GM18526 (cell line): ENCODE measurements at regions not wholly inside any gene's neighbourhood (a gene's known extent, or its start where the extent isn't known, plus 50 kb on each side); places are given as distances from the start of the nearest gene placed in this dataset.

Source experiments
- POLR2A ChIP-seq: IDR thresholded peaks from 3 replicates; pipeline ENCODE4 v1.6.1; 2011; ENCODE audit not compliant: insufficient read length; ENCODE audit errors: extremely low read depth

DNA sequence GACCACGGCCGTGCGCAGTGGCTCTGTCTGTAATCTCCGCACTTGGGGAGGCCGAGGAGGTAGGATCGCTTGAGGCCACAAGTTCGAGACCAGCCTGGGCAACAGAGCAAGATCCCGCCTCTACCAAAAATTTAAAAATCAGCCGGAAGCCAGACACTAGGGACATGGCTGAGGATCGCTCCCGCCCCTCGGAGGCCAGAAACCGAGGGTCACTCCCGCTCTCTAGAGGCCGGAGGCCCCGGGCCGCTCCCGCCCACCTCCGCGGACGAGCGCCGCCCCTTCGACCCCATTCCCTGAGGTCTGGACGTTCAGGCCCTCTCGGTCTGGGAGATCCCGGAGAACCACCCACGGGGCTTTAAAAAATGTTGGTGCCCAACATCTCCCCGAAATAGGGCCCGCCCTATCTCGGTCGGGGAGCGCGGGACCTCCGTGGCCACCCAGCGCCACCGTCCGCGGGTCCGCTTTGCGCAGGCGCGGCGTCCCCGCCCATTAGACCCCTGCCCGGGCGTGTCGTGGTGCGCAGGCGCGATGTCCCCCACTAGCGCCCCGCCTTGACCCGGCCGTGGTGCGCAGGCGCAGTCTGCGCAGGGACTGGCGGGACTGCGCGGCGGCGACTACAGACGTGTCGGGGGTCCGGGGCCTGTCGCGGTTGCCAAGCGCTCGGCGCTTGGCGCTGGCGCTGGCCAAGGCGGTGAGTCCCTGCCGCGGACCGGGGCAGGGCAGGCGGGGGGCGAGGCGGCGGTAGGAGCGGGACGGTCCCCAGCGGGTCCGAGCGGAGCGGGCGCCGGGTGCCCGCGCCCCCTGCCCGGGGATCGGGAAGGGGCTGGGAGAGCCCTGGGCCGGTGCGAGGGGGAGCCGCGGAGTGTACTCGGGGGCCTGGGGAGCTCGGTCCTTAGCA, 63.1 kb upstream of the MUC20 start:
- TF ChIP-seq POLR2A, result peak; percentile 61
